RPMI7951 (cell line): ENCODE measurements at regions not wholly inside any gene's neighbourhood (a gene's known extent, or its start where the extent isn't known, plus 50 kb on each side); places are given as distances from the start of the nearest gene placed in this dataset.
"Not testable (repeated sequence)": the region's sequence is repeated elsewhere in the genome, so short reads cannot be mapped to it uniquely, and the experiment has no call there.

Source experiments
- DNase-seq: peaks from one replicate; pipeline ENCODE4 v3.0.0-alpha.2; 2012; ENCODE audit warnings: low read depth

DNA sequence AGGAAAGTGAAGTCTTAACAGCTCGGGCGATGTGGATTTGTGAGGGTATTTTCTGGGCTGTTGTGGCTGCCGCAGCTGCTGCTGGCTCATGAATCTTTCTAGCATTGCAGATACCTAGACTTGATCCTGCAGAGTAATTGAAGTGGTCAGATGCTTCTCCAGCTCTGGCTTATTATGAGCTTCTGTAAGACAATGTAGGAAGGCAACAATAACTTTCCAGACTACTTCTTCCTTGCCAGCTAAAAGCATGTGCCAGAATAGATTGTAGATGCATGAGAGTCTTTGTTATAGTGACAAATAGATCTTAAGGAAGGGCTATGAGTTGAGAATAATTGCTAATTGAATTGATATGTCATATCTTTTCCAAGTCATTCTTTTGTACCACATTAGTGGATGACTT lies 461.4 kb upstream of the POT1 start:
- DNase-seq = no peak

DNA sequence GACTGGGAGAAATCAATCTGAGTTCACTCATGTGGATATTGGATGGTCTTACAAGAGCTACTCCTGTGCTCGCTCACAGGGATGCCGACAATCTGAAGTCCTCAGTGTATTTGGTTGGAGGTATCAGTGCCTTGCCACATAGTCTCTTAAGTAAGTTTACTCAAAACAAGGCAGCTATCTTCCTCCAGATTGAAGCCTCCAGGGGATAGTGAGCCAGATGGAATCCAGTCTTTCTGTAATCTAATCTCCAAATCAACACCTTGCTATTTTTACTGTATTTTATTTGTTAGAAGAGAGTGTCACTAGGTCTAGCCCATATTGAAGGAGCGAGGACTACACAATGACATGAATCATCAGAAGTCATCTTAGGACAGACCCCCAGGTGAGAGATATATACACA lies 456.6 kb upstream of the POT1 start:
- DNase-seq = no peak

DNA sequence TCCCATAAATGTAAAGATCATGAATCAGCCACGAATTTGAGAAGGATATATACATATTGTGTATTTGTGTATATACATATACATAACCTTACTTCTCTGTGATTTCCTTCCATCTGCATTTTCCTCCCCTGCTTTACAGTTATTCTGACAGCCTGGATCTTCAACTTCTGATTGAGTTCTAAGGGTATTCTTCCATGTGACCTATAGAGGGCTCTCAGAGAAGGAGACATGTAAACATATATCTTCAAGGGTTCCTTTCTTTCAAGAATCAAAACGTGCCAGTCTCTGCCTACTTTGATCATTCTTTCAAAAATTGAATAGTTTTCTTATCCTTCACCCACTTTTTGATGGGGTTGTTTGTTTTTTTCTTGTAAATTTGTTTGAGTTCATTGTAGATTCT lies 453.7 kb upstream of the POT1 start:
- DNase-seq = no peak

DNA sequence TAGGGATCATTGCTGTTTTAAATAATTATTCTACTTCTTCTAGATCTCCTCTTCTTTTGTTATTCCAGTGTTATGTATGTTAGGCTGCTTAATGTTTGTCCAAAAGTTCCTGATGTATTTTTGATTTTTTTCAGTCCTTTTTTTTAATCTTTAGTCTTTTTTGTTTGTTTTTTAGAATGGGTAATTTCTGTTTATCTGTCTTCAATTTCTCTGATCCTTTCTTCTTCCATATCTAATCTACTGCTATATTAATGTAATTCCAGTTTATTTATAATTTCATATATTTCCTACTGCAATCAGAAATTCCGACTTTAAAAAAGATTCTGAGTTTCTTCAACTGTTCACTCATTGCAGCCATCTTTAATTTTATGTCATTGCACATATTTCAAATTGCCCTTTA lies 452.8 kb upstream of the POT1 start:
- DNase-seq = no peak

DNA sequence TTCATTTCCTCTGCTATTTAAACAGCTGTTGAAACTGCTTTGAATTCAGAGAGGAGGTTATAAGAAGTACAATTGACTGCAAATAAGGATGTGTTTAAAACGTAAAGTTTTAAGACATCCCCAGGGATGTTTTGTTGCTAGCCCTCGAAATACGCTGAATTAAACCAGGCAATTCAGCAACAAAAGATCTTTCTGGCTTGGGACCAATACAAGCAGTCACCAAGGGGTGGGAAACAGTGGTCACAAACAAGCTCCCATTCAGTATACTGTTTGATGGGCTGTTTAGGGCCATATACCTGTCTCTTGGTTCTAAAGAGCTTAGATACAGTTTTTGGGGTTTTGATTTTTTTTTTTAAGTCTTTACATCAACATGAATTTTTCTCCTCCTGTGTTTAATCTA lies 446.3 kb upstream of the POT1 start:
- DNase-seq = no peak

DNA sequence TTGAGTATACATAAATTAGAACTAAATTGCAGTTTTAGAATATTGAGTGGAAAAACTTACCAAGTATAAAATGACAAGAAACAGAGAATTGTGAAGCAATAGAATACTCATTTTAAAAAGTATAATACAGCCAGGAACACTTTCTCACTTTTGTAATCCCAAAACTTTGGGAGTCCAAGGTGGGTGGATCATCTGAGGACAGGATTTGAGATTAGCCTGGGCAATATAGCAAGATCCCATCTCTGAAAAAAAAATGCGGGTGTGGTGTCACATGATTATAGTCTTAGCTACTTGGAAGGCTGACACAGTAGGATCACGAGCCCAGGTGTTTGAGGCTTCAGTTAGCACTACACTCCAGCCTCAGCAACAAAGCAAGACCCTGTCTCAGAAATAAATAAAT lies 440.9 kb upstream of the POT1 start:
- DNase-seq = no peak

DNA sequence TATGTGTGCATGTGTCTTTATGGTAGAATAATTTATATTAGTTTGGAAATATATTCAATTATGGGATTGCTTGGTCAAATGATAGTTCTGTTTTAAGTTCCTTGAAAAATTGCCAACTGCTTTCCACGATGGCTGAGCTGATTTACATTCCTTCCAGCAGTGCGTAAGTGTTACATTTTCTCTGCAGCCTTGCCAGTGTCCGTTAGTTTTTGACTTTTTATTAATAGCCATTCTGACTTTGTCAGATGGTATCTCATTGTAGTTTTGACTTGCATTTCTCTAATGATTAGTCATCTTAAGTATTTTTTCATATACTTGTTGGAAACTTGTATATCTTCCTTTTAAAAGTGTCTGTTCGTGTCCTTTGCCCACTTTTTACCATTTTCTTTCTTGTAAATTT lies 434.2 kb upstream of the POT1 start:
- no peak for DNase-seq

DNA sequence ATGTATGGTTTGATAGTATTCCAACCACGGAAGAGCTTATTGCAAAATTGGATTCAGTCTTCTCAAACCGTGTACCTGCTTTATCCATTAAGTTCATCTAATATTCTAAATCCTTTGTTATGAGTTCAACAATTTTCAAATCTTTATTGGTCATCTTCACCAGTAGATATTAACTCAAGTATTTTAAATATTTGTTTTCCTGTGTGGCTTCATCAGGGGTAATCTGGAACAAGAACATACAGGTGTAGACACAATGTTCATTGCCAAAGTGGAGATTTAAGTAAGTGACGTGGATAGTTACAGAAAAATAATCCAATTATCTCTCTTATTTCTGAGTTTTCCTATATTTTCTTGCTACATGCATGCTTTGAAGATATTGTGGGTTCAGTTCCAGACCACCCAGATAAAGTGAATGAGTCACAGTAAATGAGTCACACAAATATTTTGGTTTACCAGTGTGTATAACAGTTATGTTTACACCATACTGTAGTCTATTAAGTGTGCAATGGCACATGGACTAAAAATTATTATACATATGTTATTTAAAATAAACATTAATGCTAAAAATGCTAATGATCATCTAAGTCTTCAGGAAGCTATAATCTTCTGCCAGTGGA lies 429.0 kb upstream of the POT1 start:
- no peak for DNase-seq

DNA sequence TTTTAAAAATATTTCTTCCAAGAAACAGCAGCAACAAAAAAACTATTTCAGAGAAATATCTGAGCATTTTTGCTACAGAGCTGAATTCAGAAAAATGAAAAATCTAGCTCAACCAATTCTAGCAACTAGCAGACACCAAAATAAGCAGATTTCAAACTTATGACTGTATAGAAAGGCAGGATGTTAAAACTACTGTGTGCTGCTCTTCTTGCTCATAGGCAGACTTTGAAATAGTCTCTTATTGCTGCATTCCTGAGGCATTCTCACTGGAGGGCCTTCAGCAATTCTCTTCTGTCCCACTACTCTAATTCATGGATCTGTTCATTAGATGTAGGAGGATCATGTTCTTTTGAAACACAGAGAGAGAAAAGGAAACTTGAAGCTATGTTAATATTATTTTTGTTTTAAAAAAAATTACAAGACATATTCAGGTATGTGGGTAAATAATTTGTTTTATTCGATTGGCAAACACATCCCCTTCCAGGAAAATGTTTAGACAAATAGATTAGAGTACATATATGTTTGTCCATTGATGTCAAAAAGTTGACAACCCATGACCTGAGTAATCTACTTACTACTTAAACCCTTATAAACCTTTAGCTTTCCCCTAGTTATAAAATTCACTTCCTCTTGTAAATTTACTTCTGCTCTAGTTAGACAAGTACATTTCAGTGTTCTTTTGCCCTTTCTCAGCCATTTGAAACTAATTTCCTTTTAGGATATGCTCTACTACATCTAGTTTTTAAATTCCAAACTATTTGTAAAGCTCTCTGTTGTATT lies 428.2 kb upstream of the POT1 start:
- DNase-seq = no peak

DNA sequence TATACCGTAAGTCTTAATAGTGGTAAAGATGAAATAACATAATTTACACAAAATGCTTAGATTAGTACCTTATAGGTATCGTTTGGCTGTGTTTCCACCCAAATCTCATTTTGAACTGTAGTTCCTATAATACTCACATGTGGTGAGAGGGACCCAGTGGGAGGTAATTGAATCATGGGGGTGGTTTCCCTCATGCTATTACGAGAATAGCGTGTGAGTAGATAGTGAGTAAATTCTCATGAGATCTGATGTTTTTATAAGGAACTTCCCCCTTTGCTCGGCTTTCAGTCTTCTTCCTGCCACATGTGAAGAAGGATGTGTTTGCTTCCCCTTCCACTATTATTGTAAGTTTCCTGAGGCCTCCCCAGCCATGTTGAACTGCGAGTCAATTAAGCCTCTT lies 426.3 kb upstream of the POT1 start:
- DNase-seq = no peak

DNA sequence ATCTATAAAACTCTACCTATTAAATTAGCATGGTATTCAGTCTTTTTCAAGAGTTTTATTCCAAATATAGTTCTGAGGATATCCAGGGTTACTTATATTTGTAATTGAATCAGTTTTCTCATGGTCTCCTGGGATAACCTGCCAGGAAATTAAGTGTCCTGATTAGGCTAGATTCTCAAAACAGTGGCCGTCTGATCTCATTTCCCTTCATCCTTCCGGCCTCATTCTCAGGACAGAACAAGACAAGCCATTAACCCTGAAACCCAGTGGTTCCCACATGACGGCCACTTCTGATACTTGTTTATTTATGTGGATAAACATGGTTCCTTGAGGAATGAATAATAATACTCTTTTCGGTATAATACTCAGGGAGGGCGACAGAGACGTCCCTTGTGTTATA lies 417.6 kb upstream of the POT1 start:
- DNase-seq = no peak

DNA sequence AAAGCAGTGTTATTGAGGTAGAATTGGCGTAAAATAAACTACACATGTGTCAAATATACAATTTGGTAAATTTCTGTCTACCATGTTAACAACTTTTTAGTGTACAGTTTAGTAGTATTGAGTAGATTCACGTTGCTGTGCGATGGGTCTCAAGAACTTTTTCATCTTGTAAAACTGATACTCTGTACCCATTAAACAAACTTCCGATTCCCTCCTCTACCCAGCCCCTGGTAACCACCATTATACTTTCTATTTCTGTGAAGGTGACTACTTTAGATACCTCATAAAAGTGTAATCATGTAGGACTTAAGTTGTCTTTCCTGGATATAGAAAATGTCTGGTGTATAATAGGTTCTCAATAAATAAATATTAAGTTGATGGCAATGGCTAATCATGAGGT lies 408.5 kb upstream of the POT1 start:
- DNase-seq = no peak

DNA sequence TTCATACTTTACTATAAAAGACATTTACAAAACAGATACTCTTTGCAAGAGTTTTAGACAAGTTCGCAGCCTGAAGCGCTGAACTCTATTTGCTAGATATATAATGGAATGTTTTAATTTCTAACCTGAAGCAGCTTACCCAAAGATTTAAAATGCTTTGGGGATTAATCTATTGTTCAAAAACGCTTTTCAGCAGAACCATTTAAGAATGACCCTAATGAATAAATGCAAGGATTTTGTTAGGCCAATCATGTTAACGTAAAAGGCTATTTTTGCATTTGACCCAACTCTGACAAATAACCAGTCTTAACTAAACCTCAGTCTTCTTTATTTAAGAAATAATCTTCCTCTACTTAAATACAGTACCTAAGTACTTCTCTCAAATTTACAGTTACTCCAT lies 406.7 kb upstream of the POT1 start:
- no peak for DNase-seq

DNA sequence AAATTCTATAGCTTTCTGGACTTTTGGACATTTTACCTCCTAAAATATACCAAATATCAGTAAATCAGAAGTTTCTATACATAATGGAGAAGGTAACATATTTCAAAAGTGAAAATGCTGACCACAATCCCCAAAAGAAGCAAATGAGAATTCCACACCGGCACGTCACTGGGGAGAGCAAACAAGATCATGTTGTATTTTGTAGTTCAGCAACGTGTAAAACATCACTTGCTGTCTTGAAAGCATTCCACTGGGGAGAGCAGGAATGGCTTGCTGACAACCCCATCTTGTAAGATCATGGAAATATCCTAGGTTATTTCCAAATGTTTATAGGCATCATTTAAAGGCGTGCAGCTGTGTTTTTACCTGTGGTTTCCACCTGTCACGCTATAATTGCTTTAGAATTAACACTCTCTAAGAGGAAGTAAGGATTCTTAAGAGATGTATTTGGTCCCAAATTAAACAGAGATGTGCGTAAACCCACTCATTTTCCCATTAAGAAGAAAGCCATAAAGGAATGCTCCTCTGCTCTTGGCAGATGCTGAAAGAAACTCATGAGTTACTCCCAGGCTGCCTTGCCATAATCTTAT lies 397.1 kb upstream of the POT1 start:
- no peak for DNase-seq

DNA sequence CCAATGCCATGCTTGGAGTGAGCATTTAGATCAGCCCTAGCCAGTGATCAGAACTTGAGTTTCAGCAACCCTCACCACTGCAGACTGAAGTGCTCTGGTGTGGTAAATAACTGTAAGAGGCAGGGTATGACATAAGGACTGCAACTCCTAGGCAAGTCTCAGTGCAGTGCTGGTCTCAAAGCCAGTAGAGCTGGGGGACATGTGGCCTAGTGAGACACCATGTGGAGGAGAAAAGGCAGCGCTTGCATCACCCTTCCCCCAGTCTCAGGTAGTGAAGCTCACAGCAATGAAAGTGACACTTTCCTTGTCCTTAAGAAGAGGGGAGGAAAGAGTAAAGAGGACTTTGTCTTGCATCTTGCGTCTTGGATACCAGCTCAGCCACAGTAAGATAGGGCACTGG lies 386.8 kb upstream of the POT1 start:
- DNase-seq = no peak

DNA sequence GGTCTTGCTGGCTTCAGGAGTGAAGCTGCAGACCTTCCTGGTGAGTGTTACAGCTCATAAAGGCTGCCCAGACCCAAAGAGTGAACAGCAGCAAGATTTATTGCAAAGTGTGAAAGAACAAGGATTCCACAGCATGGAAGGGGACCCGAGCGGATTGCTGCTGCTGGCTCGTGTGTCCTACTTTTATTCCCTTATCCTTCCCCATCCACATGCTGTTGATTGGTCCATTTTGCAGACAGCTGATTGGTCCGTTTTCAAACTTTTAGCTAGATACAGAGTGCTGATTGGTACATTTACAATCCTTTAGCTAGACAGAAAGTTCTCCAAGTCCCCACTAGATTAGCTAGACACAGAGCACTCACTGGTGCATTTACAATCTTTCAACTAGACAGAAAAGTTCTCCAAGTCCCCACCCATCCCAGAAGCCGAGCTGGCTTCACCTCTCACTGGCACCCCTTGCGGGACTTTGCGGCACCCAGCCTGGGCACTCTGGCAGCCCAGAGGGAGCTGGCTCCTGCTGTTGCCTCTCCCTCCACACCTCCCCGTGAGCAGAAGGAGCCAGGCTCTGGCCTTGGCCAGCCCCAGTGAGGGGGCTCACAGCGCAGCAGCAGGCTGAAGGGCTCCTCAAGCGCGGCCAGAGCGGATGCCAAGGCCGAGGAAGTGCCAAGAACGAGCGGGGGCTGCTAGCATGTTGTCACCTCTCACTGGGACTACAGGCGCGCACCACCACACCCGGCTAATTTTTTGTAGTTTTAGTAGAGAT lies 369.6 kb upstream of the POT1 start:
- DNase-seq = no peak

DNA sequence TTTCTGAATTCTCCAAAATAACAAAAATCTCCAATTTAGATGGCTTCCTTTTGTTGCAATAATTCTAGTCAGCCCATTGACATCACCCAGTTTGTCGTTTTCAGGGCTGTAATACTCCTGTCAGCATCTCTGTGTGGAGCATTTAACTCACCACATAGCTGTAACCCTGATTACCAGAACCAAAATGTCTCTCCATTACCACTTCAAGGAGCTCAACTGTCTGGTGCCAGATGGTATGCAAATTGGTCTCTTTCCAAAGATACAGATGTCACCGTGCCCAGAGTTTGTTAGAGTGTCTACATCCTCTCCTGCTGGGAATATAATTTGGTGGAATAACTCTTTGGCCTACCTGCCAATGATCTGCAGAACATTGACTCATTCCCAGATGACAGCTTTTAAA lies 350.3 kb upstream of the POT1 start:
- DNase-seq = no peak

DNA sequence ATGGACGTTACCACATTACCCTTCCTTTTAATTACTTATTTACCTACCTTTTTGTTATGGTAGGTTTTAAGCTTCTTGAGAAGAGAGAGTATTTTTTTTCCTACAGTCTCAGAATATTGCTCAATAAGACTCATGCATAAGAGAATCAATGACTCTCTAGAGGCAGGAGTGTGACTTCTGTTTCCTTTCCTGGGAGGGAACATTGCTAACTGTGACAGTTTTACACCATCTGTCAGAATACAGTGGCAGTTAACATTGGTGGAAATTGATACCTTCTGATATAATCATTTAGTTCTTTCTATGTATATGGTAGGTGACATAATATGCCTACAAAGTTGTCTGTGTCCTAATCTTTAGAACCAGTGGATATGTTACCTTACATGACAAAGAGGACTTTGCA lies 348.7 kb upstream of the POT1 start:
- DNase-seq = no peak

DNA sequence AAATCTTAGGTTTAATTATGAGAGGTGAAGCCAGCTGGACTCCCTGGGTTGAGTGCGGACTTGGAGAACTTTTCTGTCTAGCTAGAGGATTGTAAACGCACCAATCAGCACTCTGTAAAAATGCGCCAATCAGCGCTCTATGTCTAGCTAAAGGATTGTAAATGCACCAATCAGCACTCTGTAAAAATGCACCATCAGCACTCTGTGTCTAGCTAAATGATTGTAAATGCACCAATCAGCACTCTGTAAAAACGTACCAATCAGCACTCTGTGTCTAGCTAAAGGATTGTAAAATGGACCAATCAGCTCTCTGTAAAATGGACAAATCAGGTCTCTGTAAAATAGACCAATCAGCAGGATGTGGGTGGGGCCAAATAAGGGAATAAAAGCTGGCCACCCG lies 345.1 kb upstream of the POT1 start:
- not testable (repeated sequence) for DNase-seq

DNA sequence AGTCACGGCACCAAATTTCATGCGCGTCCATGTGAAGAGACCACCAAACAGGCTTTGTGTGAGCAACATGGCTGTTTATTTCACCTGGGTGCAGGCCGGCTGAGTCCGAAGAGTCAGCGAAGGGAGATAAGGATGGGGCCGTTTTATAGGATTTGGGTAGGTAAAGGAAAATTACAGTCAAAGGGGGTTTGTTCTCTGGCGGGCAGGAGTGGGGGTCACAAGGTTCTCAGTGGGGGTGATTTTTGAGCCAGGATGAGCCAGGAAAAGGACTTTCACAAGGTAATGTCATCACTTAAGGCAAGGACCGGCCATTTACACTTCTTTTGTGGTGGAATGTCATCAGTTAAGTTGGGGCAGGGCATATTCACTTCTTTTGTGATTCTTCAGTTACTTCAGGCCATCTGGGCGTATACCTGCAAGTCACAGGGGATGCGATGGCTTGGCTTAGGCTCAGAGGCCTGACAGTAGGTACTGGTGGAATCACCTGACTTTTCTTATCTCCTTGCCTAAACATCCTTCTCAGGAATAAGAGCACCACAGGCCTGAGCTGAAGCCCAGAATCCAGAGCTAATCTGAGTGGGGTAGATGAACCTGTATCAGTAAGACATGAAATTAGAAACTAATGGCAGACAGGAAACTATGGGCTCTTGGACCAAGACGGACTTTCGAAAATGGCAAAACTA lies 334.7 kb upstream of the POT1 start:
- DNase-seq = not testable (repeated sequence)

DNA sequence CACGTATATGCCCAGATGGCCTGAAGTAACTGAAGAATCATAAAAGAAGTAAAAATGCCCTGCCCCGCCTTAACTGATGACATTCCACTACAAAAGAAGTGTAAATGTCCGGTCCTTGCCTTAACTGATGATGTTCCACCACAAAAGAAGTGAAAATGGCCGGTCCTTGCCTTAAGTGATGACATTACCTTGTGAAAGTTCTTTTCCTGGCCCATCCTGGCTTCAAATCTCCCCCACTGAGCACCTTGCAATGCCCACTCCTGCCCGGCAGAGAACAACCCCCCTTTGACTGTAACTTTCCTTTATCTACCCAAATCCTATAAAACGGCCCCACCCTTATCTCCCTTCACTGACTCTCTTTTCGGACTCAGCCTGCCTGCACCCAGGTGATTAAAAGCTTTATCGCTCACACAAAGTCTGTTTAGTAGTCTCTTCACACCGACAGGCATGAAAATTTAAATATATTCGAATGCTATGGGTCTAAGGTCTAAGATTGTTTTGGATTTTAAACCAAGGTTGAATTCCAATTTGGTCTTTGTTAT lies 329.3 kb upstream of the POT1 start:
- DNase-seq = not testable (repeated sequence)

DNA sequence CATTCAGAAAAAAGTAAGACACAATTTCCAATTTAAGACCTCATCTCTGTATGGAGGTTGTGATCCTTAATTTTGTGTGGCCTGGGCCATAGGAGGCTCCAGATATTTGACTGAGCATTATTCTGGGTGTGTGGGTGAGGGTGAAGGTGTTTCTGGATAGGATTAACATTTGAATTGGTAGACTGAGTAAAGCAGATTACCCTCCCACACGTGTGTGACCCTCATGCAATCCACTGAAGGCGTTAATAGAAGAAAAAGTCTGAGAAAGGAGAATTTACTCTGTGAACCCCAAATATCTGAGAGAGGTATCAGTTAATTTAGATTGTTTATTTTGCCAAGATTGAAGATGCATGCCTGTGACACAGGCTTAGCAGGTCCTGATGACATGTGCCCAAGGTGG lies 328.0 kb upstream of the POT1 start:
- no peak for DNase-seq
